Panc1 (cell line): ENCODE measurements at regions not wholly inside any gene's neighbourhood (a gene's known extent, or its start where the extent isn't known, plus 50 kb on each side); places are given as distances from the start of the nearest gene placed in this dataset.

Source experiments
- CTCF ChIP-seq: fragments of 450-650 bp; IDR thresholded peaks from 2 replicates; pipeline ENCODE4 v1.5.1; 2017; ENCODE audit warnings: mild to moderate bottlenecking
- REST ChIP-seq, 2 experiments: IDR thresholded peaks; 2 replicates each; pipeline ENCODE4 v1.6.1; 2011 to 2012; ENCODE audit warnings: low read depth in 2 of 2, control low read depth in 1 of 2, low read length in 1 of 2, mild to moderate bottlenecking in 1 of 2, moderate library complexity in 1 of 2; ENCODE audit not compliant: insufficient read depth in 1 of 2
- TCF7L2 ChIP-seq: IDR thresholded peaks from 2 replicates; pipeline ENCODE4 v1.6.1; 2011; ENCODE audit warnings: mild to moderate bottlenecking, low read depth, low read length, inconsistent platforms

- TF ChIP-seq CTCF (no peak), TCF7L2 (no peak), REST (IDR thresholded peaks at IDR 0.05; ENCODE audit: insufficient read depth in 1 of 2, low read depth in 2 of 2, low read length in 1 of 2) (no peak)
Observed at GRCh38 chr3:94967196-94967595, 904.3 kb downstream of the NSUN3 start.
